Transverse colon (tissue), 4 donors: ENCODE measurements at regions not wholly inside any gene's neighbourhood (a gene's known extent, or its start where the extent isn't known, plus 50 kb on each side); places are given as distances from the start of the nearest gene placed in this dataset.

Source experiments
- DNase-seq: peaks from one replicate; pipeline ENCODE4 v3.0.0-alpha.2; 2019
- H3K27ac ChIP-seq, 4 donors: fragments of 200-600 bp; sonication (generic); 2 replicates each; pipeline ENCODE4 v1.5.1; 2016 to 2018; ENCODE audit warnings: inconsistent platforms in 4 of 4
- H3K27me3 ChIP-seq: fragments of 200-600 bp; sonication (generic); 2 replicates; pipeline ENCODE4 v1.5.1; 2017; ENCODE audit warnings: inconsistent platforms
- H3K36me3 ChIP-seq, 4 donors: fragments of 200-600 bp; sonication (generic); 2 replicates each; pipeline ENCODE4 v1.5.1; 2017 to 2019; ENCODE audit warnings: inconsistent platforms in 4 of 4
- H3K4me1 ChIP-seq, 4 donors: fragments of 200-600 bp; sonication (generic); 2 replicates each; pipeline ENCODE4 v1.5.1; 2017 to 2020; ENCODE audit warnings: inconsistent platforms in 4 of 4
- H3K4me3 ChIP-seq, 4 donors: fragments of 200-600 bp; sonication (generic); 1 replicate in 1 of 4; 2 replicates in 3 of 4; pipeline versions ENCODE4 v1.5.1 to v1.6.1; 2017 to 2019; ENCODE audit warnings: inconsistent platforms in 4 of 4
- H3K9me3 ChIP-seq, 2 donors: fragments of 200-600 bp; sonication (generic); 2 replicates each; pipeline ENCODE4 v1.5.1; 2017 to 2019; ENCODE audit warnings: inconsistent platforms in 2 of 2
- CTCF ChIP-seq, 5 experiments: fragments of 200-600 bp in 3 of 5; fragments of 450-650 bp in 2 of 5; sonication (generic) in 3 of 5; IDR thresholded peaks; 1 replicate in 2 of 5; 2 replicates in 3 of 5; pipeline ENCODE4 v1.5.1; 2016 to 2017; ENCODE audit warnings: antibody characterized with exemption in 5 of 5, inconsistent platforms in 3 of 5, mild to moderate bottlenecking in 2 of 5, moderate library complexity in 1 of 5
- EP300 ChIP-seq: sonication (generic); formaldehyde crosslinking; IDR thresholded peaks from one replicate; pipeline ENCODE4 v1.6.1; 2017; ENCODE audit warnings: antibody characterized with exemption, low read depth
- POLR2A ChIP-seq: fragments of 450-650 bp; IDR thresholded peaks from one replicate; pipeline ENCODE4 v1.6.1; 2016; ENCODE audit warnings: antibody characterized with exemption, mild to moderate bottlenecking, moderate library complexity
- POLR2AphosphoS5 ChIP-seq, 3 donors: sonication (generic); formaldehyde crosslinking; IDR thresholded peaks; one replicate each; pipeline ENCODE4 v1.6.1; 2016; ENCODE audit warnings: antibody characterized with exemption in 3 of 3
- WGBS, 2 donors: methylation state at CpG; one replicate each; pipeline ENCODE4 v1.1.5; 2018; ENCODE audit warnings: low coverage in 1 of 2; 5-methylcytosine and 5-hydroxymethylcytosine counted together
- in situ Hi-C, 4 donors: fragments of 200-750 bp; cut with MboI; loops; one replicate each; pipeline versions ENCODE4 v1.15.0 to v1.15.1; 2017; ENCODE audit warnings: low sequenced_read_pairs in 3 of 4, low pct_ligation_motif_present in 1 of 4, low pct_unique_long_range_greater_than_20kb in 1 of 4
- intact Hi-C: fragments of 100-400 bp; cut with DNase I; formaldehyde crosslinking; loops from one replicate; pipeline ENCODE4 v1.15.1; 2023; ENCODE audit warnings: low total_unique reads

DNA sequence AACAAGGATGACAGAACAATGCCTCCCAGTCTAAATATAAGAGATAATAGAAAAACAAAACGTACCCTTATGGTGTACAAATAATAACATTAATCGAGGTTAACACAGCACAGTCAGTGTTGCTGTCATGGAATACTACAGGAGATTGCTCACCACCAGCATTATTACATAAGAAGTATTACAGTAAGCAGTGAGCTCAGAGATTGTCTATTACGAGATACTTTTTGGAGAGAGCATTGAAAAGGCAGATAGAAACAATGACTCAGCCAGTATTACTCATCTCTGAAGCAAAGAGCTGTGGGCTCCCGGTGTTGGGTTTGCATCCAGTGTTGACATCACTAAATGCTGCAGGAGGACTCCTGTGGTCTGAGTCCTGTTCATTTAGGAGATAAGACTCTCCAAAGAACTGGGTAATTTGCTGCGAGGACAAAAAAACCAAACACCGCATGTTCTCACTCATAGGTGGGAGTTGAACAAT, 191.9 kb upstream of the SEMA6A start:
- in situ Hi-C loops (no loop called here), intact Hi-C loops (no loop called here)
- Histone ChIP-seq H3K4me3 (no peak overlapping the region), H3K36me3 (no peaks in the 10 kb centered on the region), H3K9me3 (no peaks in the 10 kb centered on the region), H3K4me1 (no peaks in the 10 kb centered on the region), H3K27ac (no peak overlapping the region), H3K27me3 (no peaks in the 10 kb centered on the region)
- DNase-seq, result no peak
- WGBS, 2 donors, result 47 to 79% methylated on average over 4 to 6 of the region's 6 CpGs
- TF ChIP-seq EP300, result no peak
- no peak for TF ChIP-seq POLR2AphosphoS5 (IDR thresholded peaks at IDR 0.05)
- no peak for TF ChIP-seq CTCF (IDR thresholded peaks at IDR 0.05)
- no peak for TF ChIP-seq POLR2A

DNA sequence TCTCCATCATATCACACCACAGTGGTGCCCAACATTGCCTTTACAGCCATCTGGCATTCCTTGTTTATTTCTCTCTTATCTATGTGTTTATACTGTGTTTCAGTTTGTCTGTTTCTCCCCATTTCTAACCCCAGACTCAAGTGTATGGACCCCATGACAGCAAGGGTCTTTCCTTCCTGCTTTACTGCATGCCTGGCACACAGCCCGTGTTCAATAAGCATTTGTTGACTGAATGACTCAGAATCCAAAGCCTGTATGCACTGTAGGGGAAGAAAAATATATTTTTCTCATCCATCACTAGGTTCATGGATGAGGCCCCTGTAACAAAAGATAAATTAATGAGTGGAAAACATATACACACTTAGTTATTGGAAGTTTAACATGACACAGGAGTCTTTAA, 190.8 kb upstream of the SEMA6A start:
- 20 to 41% methylated on average over 1 of the region's 1 CpG for WGBS, 2 donors
- no peak for TF ChIP-seq EP300
- TF ChIP-seq POLR2AphosphoS5 (IDR thresholded peaks at IDR 0.05), result no peak
- no peak for TF ChIP-seq POLR2A
- TF ChIP-seq CTCF (IDR thresholded peaks at IDR 0.05), result no peak
- no peak overlapping the region for H3K27ac ChIP-seq
- H3K27me3 ChIP-seq, result no peaks in the 10 kb centered on the region
- no peaks in the 10 kb centered on the region for H3K9me3 ChIP-seq
- H3K36me3 ChIP-seq, result no peaks in the 10 kb centered on the region
- in situ Hi-C loops (no loop called here), intact Hi-C loops (no loop called here)
- H3K4me3 ChIP-seq, result no peak overlapping the region
- H3K4me1 ChIP-seq, result no peaks in the 10 kb centered on the region
- DNase-seq, result no peak

- in situ Hi-C loops, result no loop called here
- Histone ChIP-seq H3K27me3 (no peaks in the 10 kb centered on the region), H3K4me1 (no peaks in the 10 kb centered on the region), H3K4me3 (no peak overlapping the region), H3K36me3 (no peaks in the 10 kb centered on the region), H3K27ac (no peak overlapping the region), H3K9me3 (no peaks in the 10 kb centered on the region)
- DNase-seq, result no peak
- 83 to 86% methylated on average over 1 to 2 of the region's 2 CpGs for WGBS, 2 donors
- intact Hi-C loops, result no loop called here
- TF ChIP-seq CTCF (IDR thresholded peaks at IDR 0.05) (no peak), POLR2AphosphoS5 (IDR thresholded peaks at IDR 0.05) (no peak), EP300 (no peak), POLR2A (no peak)
Measured at GRCh38 chr5:116764941-116765340, 190.3 kb upstream of the SEMA6A start.

DNA sequence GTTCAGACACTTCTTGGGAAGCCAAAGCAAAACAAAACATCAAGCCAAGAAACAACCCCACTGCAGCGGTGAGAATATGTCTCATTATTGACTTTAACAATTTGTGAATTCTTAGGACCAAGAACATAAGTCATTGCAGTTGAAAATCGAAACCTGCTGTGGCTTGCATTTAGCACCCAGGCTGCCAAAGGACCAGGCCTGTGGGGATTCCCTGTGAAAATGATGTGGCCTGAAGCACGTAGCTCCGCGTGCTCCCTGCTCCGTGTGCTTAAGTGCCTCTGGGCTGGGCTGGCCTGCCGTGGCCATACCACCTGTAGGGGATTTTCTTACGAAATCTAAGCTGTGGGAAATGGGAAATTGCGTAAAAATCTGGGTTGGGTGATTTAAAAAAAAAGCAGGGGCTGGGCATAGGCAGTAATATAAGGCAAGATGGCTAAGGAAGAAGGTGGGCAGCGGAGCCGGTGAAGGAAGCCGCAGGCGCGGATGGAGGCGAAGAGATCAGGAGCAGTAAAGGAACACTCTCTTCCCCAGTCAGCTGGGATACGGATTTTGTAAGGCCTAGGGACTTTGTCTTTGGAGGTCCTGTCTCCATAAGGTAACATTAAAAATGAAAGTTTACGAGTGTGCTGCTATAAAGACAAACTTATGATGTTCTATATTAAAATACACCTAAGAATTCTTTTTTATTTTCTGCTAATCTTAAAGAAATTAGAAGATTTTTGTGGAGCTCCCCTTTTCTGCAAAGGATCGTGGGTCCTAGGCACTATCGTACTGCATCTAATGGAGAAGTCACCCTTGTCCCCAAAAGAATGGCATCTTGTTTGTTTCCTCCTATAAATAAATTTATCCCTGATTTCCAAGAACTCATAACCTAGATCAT, 189.6 kb upstream of the SEMA6A start:
- Histone ChIP-seq H3K9me3 (no peaks in the 10 kb centered on the region), H3K27ac (no peak overlapping the region), H3K4me3 (no peak overlapping the region), H3K27me3 (no peaks in the 10 kb centered on the region), H3K4me1 (no peaks in the 10 kb centered on the region), H3K36me3 (no peaks in the 10 kb centered on the region)
- intact Hi-C loops (no loop called here), in situ Hi-C loops (no loop called here)
- WGBS, 2 donors, result 84 to 91% methylated on average over 14 to 19 of the region's 19 CpGs
- DNase-seq, result no peak
- TF ChIP-seq CTCF (IDR thresholded peaks at IDR 0.05) (no peak), POLR2A (no peak), EP300 (no peak), POLR2AphosphoS5 (IDR thresholded peaks at IDR 0.05) (no peak)
